Esophagus muscularis mucosa (tissue), 4 donors: ENCODE measurements at regions not wholly inside any gene's neighbourhood (a gene's known extent, or its start where the extent isn't known, plus 50 kb on each side); places are given as distances from the start of the nearest gene placed in this dataset.
A peak's percentile ranks its signal among the peaks of the same experiment; 100 is the strongest.

Experiments used
- DNase-seq: peaks from one replicate; pipeline ENCODE4 v3.0.0-alpha.2; 2017; ENCODE audit errors: extremely low spot score
- H3K27ac ChIP-seq, 4 donors: fragments of 200-600 bp; sonication (generic); replicated peaks in 1 of 4; 1 replicate in 3 of 4; 2 replicates in 1 of 4; pipeline ENCODE4 v1.5.1; 2016 to 2019; ENCODE audit warnings: mild to moderate bottlenecking in 1 of 4
- H3K27me3 ChIP-seq, 4 donors: fragments of 200-600 bp; sonication (generic); one replicate each; pipeline versions ENCODE4 v1.5.1 to v1.6.0; 2016 to 2019
- H3K36me3 ChIP-seq, 4 donors: fragments of 200-600 bp; sonication (generic); one replicate each; pipeline ENCODE4 v1.5.1; 2016 to 2019
- H3K4me1 ChIP-seq, 4 donors: fragments of 200-600 bp; sonication (generic); one replicate each; pipeline ENCODE4 v1.5.1; 2016 to 2019
- H3K4me3 ChIP-seq, 4 donors: fragments of 200-600 bp; sonication (generic); 1 replicate in 2 of 4; 2 replicates in 2 of 4; pipeline ENCODE4 v1.5.1; 2016 to 2019; ENCODE audit warnings: mild to moderate bottlenecking in 4 of 4, moderate library complexity in 1 of 4
- H3K9me3 ChIP-seq, 4 donors: fragments of 200-600 bp; sonication (generic); 1 replicate in 3 of 4; 2 replicates in 1 of 4; pipeline ENCODE4 v1.5.1; 2016 to 2019
- CTCF ChIP-seq, 3 experiments: fragments of 200-600 bp in 2 of 3; fragments of 450-650 bp in 1 of 3; sonication (generic) in 2 of 3; IDR thresholded peaks; one replicate each; pipeline ENCODE4 v1.5.1; 2017 to 2019; ENCODE audit warnings: antibody characterized with exemption in 3 of 3, mild to moderate bottlenecking in 2 of 3, moderate library complexity in 1 of 3
- EP300 ChIP-seq: sonication (generic); formaldehyde crosslinking; IDR thresholded peaks from one replicate; pipeline ENCODE4 v1.6.1; 2017; ENCODE audit warnings: antibody characterized with exemption
- POLR2A ChIP-seq: fragments of 450-650 bp; IDR thresholded peaks from one replicate; pipeline ENCODE4 v1.6.1; 2017; ENCODE audit warnings: antibody characterized with exemption, moderate library complexity, mild to moderate bottlenecking, low read depth
- POLR2AphosphoS5 ChIP-seq, 2 donors: sonication (generic); formaldehyde crosslinking; IDR thresholded peaks; one replicate each; pipeline ENCODE4 v1.6.1; 2017; ENCODE audit warnings: antibody characterized with exemption in 2 of 2
- WGBS: methylation state at CpG from one replicate; pipeline ENCODE4 v1.1.5; 2018; 5-methylcytosine and 5-hydroxymethylcytosine counted together
- intact Hi-C: fragments of 100-400 bp; cut with DNase I; formaldehyde crosslinking; loops from one replicate; pipeline ENCODE4 v1.15.1; 2023

GRCh38 chr1:4977701-4978100 is 323.3 kb downstream of the AJAP1 start:
- WGBS: 50% methylated on average over 11 of the region's 11 CpGs
- Histone ChIP-seq H3K4me3 (no peak overlapping the region), H3K4me1 (no peaks in the 10 kb centered on the region), H3K27me3 (peaks cover 0 to 45% (median 0%) of the 10 kb centered on the region in 4 donors), H3K9me3 (no peaks in the 10 kb centered on the region), H3K27ac (peak overlapping the region in 1 of 4 donors; percentile 41), H3K36me3 (no peaks in the 10 kb centered on the region)
- TF ChIP-seq POLR2A: no peak
- TF ChIP-seq POLR2AphosphoS5 (IDR thresholded peaks at IDR 0.05): no peak
- no peak for TF ChIP-seq EP300
- no peak for TF ChIP-seq CTCF (IDR thresholded peaks at IDR 0.05)
- intact Hi-C loops: no loop called here
- DNase-seq: no peak

GRCh38 chr1:4976859-4977440 is 322.5 kb downstream of the AJAP1 start:
- H3K36me3 ChIP-seq: no peaks in the 10 kb centered on the region
- H3K27ac ChIP-seq: no peak overlapping the region
- WGBS: 87% methylated on average over 15 of the region's 15 CpGs
- TF ChIP-seq EP300 (no peak), POLR2A (no peak), CTCF (IDR thresholded peaks at IDR 0.05) (no peak), POLR2AphosphoS5 (IDR thresholded peaks at IDR 0.05) (no peak)
- no peaks in the 10 kb centered on the region for H3K9me3 ChIP-seq
- no peak overlapping the region for H3K4me3 ChIP-seq
- no peaks in the 10 kb centered on the region for H3K4me1 ChIP-seq
- no peak for DNase-seq
- intact Hi-C loops: no loop called here
- peaks cover 0 to 45% (median 0%) of the 10 kb centered on the region in 4 donors for H3K27me3 ChIP-seq

GRCh38 chr1:4975856-4976255 is 321.4 kb downstream of the AJAP1 start:
- Histone ChIP-seq H3K36me3 (no peaks in the 10 kb centered on the region), H3K4me1 (no peaks in the 10 kb centered on the region), H3K27ac (no peak overlapping the region), H3K27me3 (peaks cover 0 to 45% (median 0%) of the 10 kb centered on the region in 4 donors), H3K9me3 (no peaks in the 10 kb centered on the region), H3K4me3 (no peak overlapping the region)
- intact Hi-C loops: no loop called here
- DNase-seq: no peak
- 81% methylated on average over 8 of the region's 8 CpGs for WGBS
- no peak for TF ChIP-seq POLR2A
- no peak for TF ChIP-seq CTCF (IDR thresholded peaks at IDR 0.05)
- TF ChIP-seq EP300: no peak
- TF ChIP-seq POLR2AphosphoS5 (IDR thresholded peaks at IDR 0.05): no peak

- Histone ChIP-seq H3K9me3 (no peaks in the 10 kb centered on the region), H3K27me3 (peaks cover 0 to 41% (median 0%) of the 10 kb centered on the region in 4 donors), H3K4me3 (no peak overlapping the region), H3K27ac (no peak overlapping the region), H3K4me1 (no peaks in the 10 kb centered on the region), H3K36me3 (no peaks in the 10 kb centered on the region)
- no peak for DNase-seq
- TF ChIP-seq POLR2AphosphoS5 (IDR thresholded peaks at IDR 0.05) (no peak), POLR2A (no peak), EP300 (no peak), CTCF (IDR thresholded peaks at IDR 0.05) (no peak)
- intact Hi-C loops: no loop called here
- 74% methylated on average over 12 of the region's 12 CpGs for WGBS
Observed at GRCh38 chr1:4974981-4975685, 320.7 kb downstream of the AJAP1 start.
